Activated effector memory CD4-positive, alpha-beta T cell treated with anti-CD3 and anti-CD28 coated beads, Interleukin-2, amount 50 U/mL, for 16 hours (primary cell): ENCODE measurements at regions not wholly inside any gene's neighbourhood (a gene's known extent, or its start where the extent isn't known, plus 50 kb on each side); places are given as distances from the start of the nearest gene placed in this dataset.

Source experiments
- DNase-seq: peaks from one replicate; pipeline ENCODE4 v3.0.0-alpha.2; 2020

DNA sequence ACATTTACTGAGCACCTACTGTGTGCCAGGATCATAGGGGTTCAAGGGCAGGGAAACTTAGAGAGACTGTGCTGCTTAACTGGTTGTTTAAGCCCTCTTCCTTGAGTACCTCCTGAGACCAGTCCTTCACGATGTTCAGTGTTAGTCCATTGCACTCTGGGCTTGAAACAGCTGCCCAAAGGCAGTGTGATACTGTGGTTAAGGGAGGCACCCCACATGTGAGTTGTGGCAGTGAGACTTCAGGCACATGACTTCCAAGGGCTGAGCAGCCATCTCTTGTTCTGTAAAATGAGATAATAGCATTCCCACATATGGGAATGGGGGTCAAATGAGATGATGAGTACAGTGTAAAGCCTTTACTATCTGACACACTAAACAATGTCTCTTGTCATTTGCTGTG, 75.1 kb downstream of the LINGO1 start:
- DNase-seq, result no peak

- no peak for DNase-seq
Observed at GRCh38 chr15:77557144-77557543, 75.6 kb downstream of the LINGO1 start.

DNA sequence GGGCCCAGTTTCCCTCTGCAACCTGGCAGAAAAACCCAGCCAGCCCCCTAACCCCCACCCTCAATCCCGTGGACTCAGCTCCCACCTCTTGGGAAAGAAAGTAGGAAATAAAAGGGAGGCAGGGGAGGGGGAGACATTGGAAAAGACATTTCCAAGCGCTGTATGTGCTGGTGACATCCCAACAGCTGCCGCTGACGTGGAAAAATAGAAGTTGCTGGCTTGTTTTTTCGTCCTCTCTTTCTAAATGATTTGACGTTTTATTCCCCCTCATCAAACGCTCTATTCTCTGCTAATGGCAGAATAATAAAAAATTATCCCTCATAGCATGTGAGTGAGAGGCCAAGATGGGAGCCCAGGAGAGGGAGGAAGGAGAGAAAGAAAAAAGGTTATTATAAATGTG, 76.1 kb downstream of the LINGO1 start:
- no peak for DNase-seq

GRCh38 chr15:77555232-77555631, 77.5 kb downstream of the LINGO1 start:
- DNase-seq, result no peak

DNA sequence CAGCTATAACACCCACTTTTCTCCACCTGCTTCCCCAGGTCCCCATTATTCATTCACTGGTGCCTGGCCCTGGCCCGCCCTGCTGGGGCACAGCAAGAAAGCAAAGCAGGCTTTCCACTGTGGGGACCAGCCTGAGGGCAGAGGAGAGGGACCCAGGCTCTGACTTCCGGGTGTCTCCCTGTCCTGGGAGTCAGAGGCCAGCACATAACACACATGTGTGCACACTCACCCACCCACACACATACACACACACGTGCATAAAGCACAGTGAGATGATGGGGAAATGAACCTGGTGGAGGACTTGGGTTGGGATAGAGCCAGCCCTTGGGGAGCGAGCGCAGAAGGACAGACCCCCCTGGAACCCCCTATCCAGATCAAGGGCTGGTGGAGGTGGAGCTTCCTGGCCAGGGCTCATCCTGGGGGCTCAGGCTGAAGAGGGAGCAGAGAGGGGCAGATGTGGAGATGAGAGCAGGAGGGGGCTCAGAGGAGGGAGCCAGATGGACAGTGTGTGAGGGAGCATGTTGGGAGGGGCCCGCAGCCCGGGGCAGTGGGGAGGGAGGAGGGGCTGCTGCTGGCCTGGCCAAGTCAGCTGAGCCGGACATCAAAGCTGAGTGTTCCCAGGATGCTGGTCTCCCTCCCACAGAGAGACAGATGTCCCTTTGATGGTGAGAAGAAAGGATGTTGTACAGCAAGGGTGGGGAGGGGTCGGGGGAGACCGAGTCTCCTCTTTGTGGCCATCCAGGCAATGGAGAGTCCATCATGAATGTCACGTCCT, 78.2 kb downstream of the LINGO1 start:
- no peak for DNase-seq

DNA sequence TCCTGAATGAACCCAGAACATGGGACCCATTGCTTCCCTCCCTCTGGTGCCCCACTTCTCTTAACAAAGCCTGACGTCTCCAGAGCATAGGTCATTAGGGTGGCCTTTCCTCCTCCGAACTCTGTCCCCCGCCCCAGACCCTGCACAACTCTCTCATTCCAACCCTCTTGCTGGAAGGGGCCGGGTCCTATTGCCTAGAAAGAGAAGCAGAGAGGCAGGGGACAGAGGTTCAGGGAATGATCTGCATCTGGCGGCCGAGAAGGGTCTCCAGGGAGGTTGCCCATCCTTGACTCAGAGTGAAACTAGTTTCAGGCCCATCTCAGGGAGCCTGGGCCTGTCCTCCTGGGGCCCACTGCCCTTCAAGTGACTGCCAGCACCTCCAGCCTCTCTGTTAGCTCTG, 79.0 kb downstream of the LINGO1 start:
- DNase-seq, result no peak

GRCh38 chr15:77553257-77553656, 79.5 kb downstream of the LINGO1 start:
- DNase-seq, result no peak

- DNase-seq, result no peak
Observed at GRCh38 chr15:77552066-77552465, 80.6 kb downstream of the LINGO1 start.

- no peak for DNase-seq
Observed at GRCh38 chr15:77550301-77551251, 82.1 kb downstream of the LINGO1 start.

- DNase-seq, result no peak
Observed at GRCh38 chr15:77549576-77550288, 83.0 kb downstream of the LINGO1 start.

- no peak for DNase-seq
Observed at GRCh38 chr15:77548589-77549557, 83.8 kb downstream of the LINGO1 start.

DNA sequence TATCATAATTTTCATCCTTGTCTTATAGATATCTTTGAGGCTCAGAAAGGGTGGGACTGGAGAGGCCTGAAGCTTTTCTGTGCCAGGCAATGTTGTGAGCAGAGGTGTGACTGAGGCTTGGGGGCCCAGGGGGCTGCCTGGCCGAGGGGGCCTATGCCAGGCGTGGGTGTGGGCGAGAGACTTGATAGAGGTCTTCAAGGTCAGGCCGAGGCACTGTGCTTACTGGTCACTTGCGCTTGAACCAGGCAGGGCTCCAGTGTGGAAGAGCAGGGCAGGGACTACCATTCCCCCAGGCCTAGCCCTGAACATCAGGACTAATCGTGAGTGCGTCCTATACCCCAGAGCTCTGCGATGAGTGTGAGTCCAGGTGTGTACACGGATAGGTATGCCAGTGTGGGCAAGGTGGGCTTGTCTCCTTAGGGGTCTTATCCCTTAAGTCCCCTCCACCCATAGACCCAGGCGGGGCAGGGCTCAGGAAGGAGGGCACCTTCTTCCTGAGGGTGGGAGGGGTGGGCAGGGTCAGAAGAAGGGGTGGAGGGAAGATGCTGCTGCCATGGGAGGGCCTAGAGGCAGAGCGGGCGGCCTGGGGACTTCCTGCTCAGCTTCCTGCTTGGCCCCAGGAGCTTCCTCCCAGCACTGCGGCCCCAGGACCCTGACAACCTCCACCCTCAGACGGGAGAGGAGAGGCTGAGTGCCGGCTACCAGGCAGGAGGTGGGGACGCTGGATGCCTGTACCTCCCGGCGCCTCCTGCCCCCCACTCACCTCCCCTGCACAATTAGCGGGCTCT, 84.7 kb downstream of the LINGO1 start:
- DNase-seq, result no peak

GRCh38 chr15:77546870-77547269, 85.8 kb downstream of the LINGO1 start:
- no peak for DNase-seq

GRCh38 chr15:77546050-77546501, 86.6 kb downstream of the LINGO1 start:
- no peak for DNase-seq

DNA sequence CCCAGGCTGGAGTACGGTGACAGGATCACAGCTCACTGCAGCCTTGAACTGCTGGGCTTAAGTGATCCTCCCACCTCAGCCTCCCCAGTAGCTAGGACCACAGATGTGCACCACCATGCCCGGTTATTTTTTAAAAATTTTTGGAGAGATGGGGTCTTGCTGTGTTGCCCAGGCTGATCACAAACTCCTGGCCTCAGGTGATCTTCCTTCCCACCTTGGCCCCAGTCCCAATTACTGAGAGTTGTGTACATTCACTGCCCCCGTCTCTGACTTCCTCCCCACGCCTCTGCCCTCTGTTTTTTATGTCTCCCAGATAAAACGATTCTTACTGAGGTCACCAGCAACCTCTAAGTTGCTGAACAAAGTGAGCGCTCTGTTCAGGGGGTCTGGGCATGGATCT, 87.7 kb downstream of the LINGO1 start:
- no peak for DNase-seq

DNA sequence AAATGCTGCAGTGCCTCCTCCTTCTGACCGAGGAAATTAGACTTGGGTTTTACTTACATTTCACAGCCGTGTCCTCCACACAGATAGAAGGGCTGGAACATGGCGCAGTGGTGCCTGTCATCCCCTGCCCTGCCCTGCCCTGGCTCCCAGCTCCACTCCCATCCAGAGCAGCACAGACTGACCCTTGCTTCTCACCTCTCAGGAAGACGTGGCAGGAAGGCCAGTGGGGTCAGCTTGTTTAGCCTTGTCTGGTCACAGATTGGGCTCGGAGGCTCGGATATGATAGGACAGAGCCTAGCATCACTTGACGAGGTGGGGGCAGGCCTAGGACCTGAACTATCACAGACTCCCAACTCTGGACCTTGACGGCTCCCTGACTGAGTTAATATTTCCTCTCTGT, 88.5 kb downstream of the LINGO1 start:
- no peak for DNase-seq

- DNase-seq, result peak; percentile 89
Observed at GRCh38 chr15:77543159-77543882, 89.4 kb downstream of the LINGO1 start.

- DNase-seq, result no peak
Observed at GRCh38 chr15:77542491-77543001, 90.2 kb downstream of the LINGO1 start.

GRCh38 chr15:77541421-77542181, 91.1 kb downstream of the LINGO1 start:
- DNase-seq, result no peak
